ENCODE measurements at regions not wholly inside any gene's neighbourhood (a gene's known extent, or its start where the extent isn't known, plus 50 kb on each side); places are given as distances from the start of the nearest gene placed in this dataset.
"Not testable (repeated sequence)": the region's sequence is repeated elsewhere in the genome, so short reads cannot be mapped to it uniquely, and the experiment has no call there.

DNA sequence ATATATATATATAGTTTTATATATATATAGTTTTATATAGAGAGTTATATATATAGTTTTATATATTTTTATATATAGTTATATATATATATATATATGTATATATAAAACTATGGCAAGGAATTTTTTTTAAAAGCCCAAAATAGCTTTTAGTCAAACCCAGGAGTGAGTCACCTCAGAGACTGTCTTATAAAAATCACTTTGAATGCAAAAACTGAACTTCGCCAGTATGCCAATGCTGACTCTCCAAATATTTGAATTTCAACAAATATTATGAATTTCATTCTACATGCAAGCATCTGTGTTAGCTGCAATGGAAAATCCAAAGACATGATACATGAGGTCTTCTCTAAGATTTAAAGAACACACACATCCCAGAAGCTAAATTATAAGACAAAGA, 132.8 kb upstream of the NR2F2 start:
- DNase-seq = no peak
- no peaks in the 10 kb centered on the region for H3K4me1 ChIP-seq (ENCODE audit: low read length)
- H3K27me3 ChIP-seq (ENCODE audit: low read length) = no peaks in the 10 kb centered on the region
- H3K4me2 ChIP-seq (ENCODE audit: low read depth, low read length, poor library complexity, severe bottlenecking) = no peak overlapping the region
- H3K27ac ChIP-seq (ENCODE audit: low read length) = no peak overlapping the region
- H3K9me3 ChIP-seq (ENCODE audit: low read length) = peaks cover 39% of the 10 kb centered on the region
- no peak overlapping the region for H3K4me3 ChIP-seq (ENCODE audit: low read length)
- no peaks in the 10 kb centered on the region for H4K20me1 ChIP-seq (ENCODE audit: insufficient read depth, low read depth, low read length)
- H2AFZ ChIP-seq (ENCODE audit: low read length) = no peak overlapping the region
- H3K79me2 ChIP-seq (ENCODE audit: low read length) = no peaks in the 10 kb centered on the region
- no peaks in the 10 kb centered on the region for H3K9me2 ChIP-seq (replicated peaks; ENCODE audit: insufficient read depth, low read length)
- no peak overlapping the region for H3K9ac ChIP-seq (ENCODE audit: low read length)
- no peaks in the 10 kb centered on the region for H3K36me3 ChIP-seq (ENCODE audit: insufficient read depth, low read length)

DNA sequence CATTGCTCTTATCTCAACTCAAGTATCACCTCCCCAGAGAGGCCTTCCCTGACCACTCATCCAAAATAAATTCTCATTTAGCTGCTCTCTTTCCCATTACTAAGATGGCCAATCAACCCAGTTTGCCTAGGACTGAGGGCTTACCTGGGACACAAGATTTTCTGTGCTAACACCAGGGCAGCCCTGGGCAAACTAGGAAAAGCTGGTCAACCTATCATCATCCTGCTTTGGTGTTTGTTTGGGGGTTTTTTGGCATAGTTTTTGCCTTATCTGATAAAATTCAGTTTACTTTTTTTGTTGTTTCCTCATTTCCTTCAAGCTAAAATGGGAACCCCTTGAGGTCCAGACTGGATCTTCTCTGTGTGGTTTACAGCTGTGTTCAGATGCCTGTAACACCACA, 131.4 kb upstream of the NR2F2 start:
- no peaks in the 10 kb centered on the region for H3K27me3 ChIP-seq (ENCODE audit: low read length)
- H3K9me2 ChIP-seq (replicated peaks; ENCODE audit: insufficient read depth, low read length) = no peaks in the 10 kb centered on the region
- no peaks in the 10 kb centered on the region for H3K4me1 ChIP-seq (ENCODE audit: low read length)
- H3K9ac ChIP-seq (ENCODE audit: low read length) = no peak overlapping the region
- no peak for DNase-seq
- H2AFZ ChIP-seq (ENCODE audit: low read length) = no peak overlapping the region
- no peak overlapping the region for H3K27ac ChIP-seq (ENCODE audit: low read length)
- no peak overlapping the region for H3K4me3 ChIP-seq (ENCODE audit: low read length)
- H3K36me3 ChIP-seq (ENCODE audit: insufficient read depth, low read length) = no peaks in the 10 kb centered on the region
- H3K9me3 ChIP-seq (ENCODE audit: low read length) = peaks cover 38% of the 10 kb centered on the region
- H3K79me2 ChIP-seq (ENCODE audit: low read length) = no peaks in the 10 kb centered on the region
- H4K20me1 ChIP-seq (ENCODE audit: insufficient read depth, low read depth, low read length) = no peaks in the 10 kb centered on the region
- H3K4me2 ChIP-seq (ENCODE audit: low read depth, low read length, poor library complexity, severe bottlenecking) = no peak overlapping the region

DNA sequence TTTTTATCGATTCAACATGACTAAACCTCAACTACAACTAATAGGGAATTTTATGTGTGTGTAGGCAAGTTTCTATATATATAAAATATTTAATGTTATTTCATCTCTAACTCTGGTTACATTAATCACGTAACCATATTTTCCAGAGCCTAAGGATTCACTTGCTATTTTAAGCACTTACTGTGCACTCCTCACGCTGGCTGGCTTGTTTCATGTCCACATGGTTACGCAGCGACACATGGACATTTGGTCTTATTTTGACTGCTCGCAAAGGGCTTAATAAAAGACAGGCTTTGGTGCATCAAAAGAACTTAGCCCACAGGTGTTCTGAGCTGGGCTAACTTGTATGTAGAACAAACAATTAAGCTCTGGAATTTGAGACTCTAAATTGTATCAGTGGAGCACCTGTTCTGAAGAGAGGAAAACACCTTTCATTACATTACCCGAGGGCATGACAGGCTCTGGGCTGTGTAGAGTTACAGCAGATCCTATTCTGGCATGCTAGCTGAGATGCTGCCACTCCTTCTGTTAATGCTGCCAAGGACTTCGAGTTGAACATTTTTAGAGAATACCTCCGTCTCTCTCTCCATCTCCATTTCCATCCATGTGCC, 130.0 kb upstream of the NR2F2 start:
- Histone ChIP-seq H3K36me3 (ENCODE audit: insufficient read depth, low read length) (no peaks in the 10 kb centered on the region), H2AFZ (ENCODE audit: low read length) (no peak overlapping the region), H3K9ac (ENCODE audit: low read length) (no peak overlapping the region), H3K9me2 (replicated peaks; ENCODE audit: insufficient read depth, low read length) (no peaks in the 10 kb centered on the region), H3K4me1 (ENCODE audit: low read length) (no peaks in the 10 kb centered on the region), H4K20me1 (ENCODE audit: insufficient read depth, low read depth, low read length) (no peaks in the 10 kb centered on the region), H3K27ac (ENCODE audit: low read length) (no peak overlapping the region), H3K79me2 (ENCODE audit: low read length) (no peaks in the 10 kb centered on the region), H3K4me3 (ENCODE audit: low read length) (no peak overlapping the region), H3K27me3 (ENCODE audit: low read length) (no peaks in the 10 kb centered on the region), H3K4me2 (ENCODE audit: low read depth, low read length, poor library complexity, severe bottlenecking) (no peak overlapping the region), H3K9me3 (ENCODE audit: low read length) (peaks cover 36% of the 10 kb centered on the region)
- DNase-seq = no peak

DNA sequence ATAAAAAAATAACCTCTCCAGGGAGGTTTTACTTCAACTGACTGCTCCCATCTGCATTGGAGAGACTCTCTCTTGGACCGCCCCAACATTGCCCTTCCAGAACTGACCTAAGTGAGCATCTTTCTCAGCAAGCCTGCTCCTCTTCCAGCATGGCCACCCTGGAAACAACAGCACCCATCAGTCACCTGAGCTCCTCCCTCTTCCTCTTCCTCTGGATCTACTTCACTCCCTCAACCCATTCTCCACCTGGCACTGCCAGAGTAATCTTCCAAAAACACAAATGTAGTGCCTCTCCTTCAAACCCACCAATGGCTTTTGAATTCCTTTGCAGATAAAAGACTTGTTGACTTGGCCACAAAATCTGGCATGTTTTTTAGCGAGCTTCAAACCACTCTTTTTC, 128.8 kb upstream of the NR2F2 start:
- Histone ChIP-seq H4K20me1 (ENCODE audit: insufficient read depth, low read depth, low read length) (no peaks in the 10 kb centered on the region), H2AFZ (ENCODE audit: low read length) (no peak overlapping the region), H3K9ac (ENCODE audit: low read length) (no peak overlapping the region), H3K27me3 (ENCODE audit: low read length) (no peaks in the 10 kb centered on the region), H3K9me2 (replicated peaks; ENCODE audit: insufficient read depth, low read length) (no peaks in the 10 kb centered on the region), H3K4me1 (ENCODE audit: low read length) (no peaks in the 10 kb centered on the region), H3K27ac (ENCODE audit: low read length) (no peak overlapping the region), H3K36me3 (ENCODE audit: insufficient read depth, low read length) (no peaks in the 10 kb centered on the region), H3K9me3 (ENCODE audit: low read length) (peaks cover 32% of the 10 kb centered on the region), H3K79me2 (ENCODE audit: low read length) (no peaks in the 10 kb centered on the region), H3K4me2 (ENCODE audit: low read depth, low read length, poor library complexity, severe bottlenecking) (no peak overlapping the region), H3K4me3 (ENCODE audit: low read length) (no peak overlapping the region)
- DNase-seq = no peak

DNA sequence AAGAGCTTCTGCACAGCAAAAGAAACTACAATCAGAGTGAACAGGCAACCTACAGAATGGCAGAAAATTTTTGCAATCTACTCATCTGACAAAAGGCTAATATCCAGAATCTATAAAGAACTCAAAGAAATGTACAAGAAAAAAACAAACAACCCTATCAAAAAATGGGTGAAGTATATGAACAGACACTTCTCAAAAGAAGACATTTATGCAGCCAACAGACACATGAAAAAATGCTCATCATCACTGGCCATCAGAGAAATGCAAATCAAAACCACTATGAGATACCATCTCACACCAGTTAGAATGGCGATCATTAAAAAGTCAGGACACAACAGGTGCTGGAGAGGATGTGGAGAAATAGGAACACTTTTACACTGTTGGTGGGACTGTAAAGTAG, 124.9 kb upstream of the NR2F2 start:
- DNase-seq; H2AFZ ChIP-seq (ENCODE audit: low read length); H3K27ac ChIP-seq (ENCODE audit: low read length); H3K36me3 ChIP-seq (ENCODE audit: insufficient read depth, low read length); H3K4me2 ChIP-seq (ENCODE audit: low read depth, low read length, poor library complexity, severe bottlenecking); H3K4me3 ChIP-seq (ENCODE audit: low read length); H3K79me2 ChIP-seq (ENCODE audit: low read length); H4K20me1 ChIP-seq (ENCODE audit: insufficient read depth, low read depth, low read length); H3K9me2 ChIP-seq (replicated peaks; ENCODE audit: insufficient read depth, low read length); H3K4me1 ChIP-seq (ENCODE audit: low read length); H3K27me3 ChIP-seq (ENCODE audit: low read length); H3K9ac ChIP-seq (ENCODE audit: low read length): not testable (repeated sequence)
- H3K9me3 ChIP-seq (ENCODE audit: low read length) = peaks cover 26% of the 10 kb centered on the region

DNA sequence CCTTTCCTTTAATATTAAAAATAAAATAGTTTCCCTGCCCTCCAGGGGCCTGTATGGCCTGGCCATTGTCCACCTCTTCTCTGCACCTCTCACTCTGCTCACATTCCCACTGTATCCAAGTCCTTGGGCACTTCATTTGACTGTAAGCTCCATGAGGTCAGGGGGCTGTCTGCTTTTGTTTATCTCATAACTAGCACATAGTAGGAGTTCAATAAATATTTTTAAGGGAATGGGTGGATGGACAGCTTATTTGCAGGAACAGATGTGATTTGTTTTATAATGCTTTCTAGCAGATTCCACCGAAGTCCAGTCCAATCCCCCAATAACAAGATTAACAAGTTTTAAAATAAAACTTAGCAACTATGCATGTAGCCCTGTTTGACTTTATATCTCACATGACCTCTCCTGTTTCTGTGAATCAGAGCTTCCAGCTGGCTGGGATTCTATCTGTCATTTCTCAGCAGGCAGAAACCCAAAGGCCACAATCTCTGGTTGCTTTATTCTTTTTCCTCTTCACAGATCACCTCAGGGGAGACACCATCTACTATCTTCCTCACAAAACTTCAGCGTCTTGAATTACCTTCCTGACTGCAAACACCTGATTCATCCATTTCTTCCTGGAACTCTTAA, 123.0 kb upstream of the NR2F2 start:
- Histone ChIP-seq H3K4me3 (ENCODE audit: low read length) (no peak overlapping the region), H3K36me3 (ENCODE audit: insufficient read depth, low read length) (no peaks in the 10 kb centered on the region), H3K79me2 (ENCODE audit: low read length) (no peaks in the 10 kb centered on the region), H3K9ac (ENCODE audit: low read length) (no peak overlapping the region), H3K27ac (ENCODE audit: low read length) (no peak overlapping the region), H3K4me2 (ENCODE audit: low read depth, low read length, poor library complexity, severe bottlenecking) (no peak overlapping the region), H2AFZ (ENCODE audit: low read length) (no peak overlapping the region), H4K20me1 (ENCODE audit: insufficient read depth, low read depth, low read length) (no peaks in the 10 kb centered on the region), H3K27me3 (ENCODE audit: low read length) (no peaks in the 10 kb centered on the region), H3K4me1 (ENCODE audit: low read length) (no peaks in the 10 kb centered on the region), H3K9me2 (replicated peaks; ENCODE audit: insufficient read depth, low read length) (no peaks in the 10 kb centered on the region), H3K9me3 (ENCODE audit: low read length) (peaks cover 18% of the 10 kb centered on the region)
- no peak for DNase-seq

DNA sequence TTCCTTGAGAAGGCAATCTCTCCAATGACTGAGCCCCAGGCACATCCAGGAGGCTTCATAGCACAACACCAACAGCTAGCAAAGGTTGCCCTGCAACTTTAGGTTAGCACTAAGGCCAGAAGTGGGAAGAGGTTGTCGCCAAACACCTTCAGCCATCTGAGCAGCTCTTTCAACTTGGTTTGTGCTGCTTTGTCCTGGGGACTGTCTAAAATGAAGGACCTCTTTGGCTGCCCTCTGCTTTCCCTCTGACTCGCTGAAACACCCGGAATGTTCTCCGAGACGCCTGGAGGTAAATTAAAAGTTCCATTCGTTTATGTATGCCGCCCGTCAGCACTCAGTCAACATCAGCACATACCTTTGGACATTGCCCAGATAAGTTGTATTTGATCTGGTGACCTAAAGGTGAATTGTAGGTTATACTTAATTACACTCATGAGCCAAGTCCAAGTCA, 121.2 kb upstream of the NR2F2 start:
- peaks cover 22% of the 10 kb centered on the region for H3K9me3 ChIP-seq (ENCODE audit: low read length)
- no peaks in the 10 kb centered on the region for H3K4me1 ChIP-seq (ENCODE audit: low read length)
- no peaks in the 10 kb centered on the region for H3K9me2 ChIP-seq (replicated peaks; ENCODE audit: insufficient read depth, low read length)
- no peaks in the 10 kb centered on the region for H4K20me1 ChIP-seq (ENCODE audit: insufficient read depth, low read depth, low read length)
- no peak overlapping the region for H3K27ac ChIP-seq (ENCODE audit: low read length)
- H3K79me2 ChIP-seq (ENCODE audit: low read length) = no peaks in the 10 kb centered on the region
- DNase-seq = no peak
- no peaks in the 10 kb centered on the region for H3K27me3 ChIP-seq (ENCODE audit: low read length)
- H3K4me3 ChIP-seq (ENCODE audit: low read length) = no peak overlapping the region
- no peaks in the 10 kb centered on the region for H3K36me3 ChIP-seq (ENCODE audit: insufficient read depth, low read length)
- H3K4me2 ChIP-seq (ENCODE audit: low read depth, low read length, poor library complexity, severe bottlenecking) = no peak overlapping the region
- H3K9ac ChIP-seq (ENCODE audit: low read length) = no peak overlapping the region
- H2AFZ ChIP-seq (ENCODE audit: low read length) = no peak overlapping the region

DNA sequence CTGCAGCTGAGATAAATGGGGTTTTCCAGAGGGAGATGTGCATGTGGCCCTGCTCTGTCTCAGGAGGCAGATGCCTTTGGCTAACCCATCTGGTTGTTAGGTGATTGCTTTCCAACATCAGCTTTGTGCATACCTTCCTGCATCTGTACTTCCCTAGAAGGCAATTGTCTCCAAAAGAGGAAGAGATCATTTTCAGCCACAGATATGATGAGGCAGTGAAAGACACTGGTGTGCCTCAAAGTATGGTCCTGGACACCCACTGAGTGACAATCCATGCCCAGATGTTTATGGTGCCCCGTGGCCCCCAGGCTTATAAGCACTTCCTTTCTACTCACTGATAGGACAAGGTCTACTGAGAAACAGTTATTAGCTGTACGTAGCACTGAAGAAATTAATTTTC, 117.5 kb upstream of the NR2F2 start:
- peaks cover 41% of the 10 kb centered on the region for H3K9me3 ChIP-seq (ENCODE audit: low read length)
- H3K9me2 ChIP-seq (replicated peaks; ENCODE audit: insufficient read depth, low read length) = no peaks in the 10 kb centered on the region
- no peaks in the 10 kb centered on the region for H3K79me2 ChIP-seq (ENCODE audit: low read length)
- H3K4me2 ChIP-seq (ENCODE audit: low read depth, low read length, poor library complexity, severe bottlenecking) = no peak overlapping the region
- DNase-seq = no peak
- H3K36me3 ChIP-seq (ENCODE audit: insufficient read depth, low read length) = no peaks in the 10 kb centered on the region
- no peaks in the 10 kb centered on the region for H4K20me1 ChIP-seq (ENCODE audit: insufficient read depth, low read depth, low read length)
- no peak overlapping the region for H3K27ac ChIP-seq (ENCODE audit: low read length)
- no peak overlapping the region for H2AFZ ChIP-seq (ENCODE audit: low read length)
- H3K4me1 ChIP-seq (ENCODE audit: low read length) = no peaks in the 10 kb centered on the region
- no peak overlapping the region for H3K9ac ChIP-seq (ENCODE audit: low read length)
- no peaks in the 10 kb centered on the region for H3K27me3 ChIP-seq (ENCODE audit: low read length)
- H3K4me3 ChIP-seq (ENCODE audit: low read length) = no peak overlapping the region

Data from Karpas-422 (cell line).